NCI-H510A (cell line): ENCODE measurements at regions not wholly inside any gene's neighbourhood (a gene's known extent, or its start where the extent isn't known, plus 50 kb on each side); places are given as distances from the start of the nearest gene placed in this dataset.
"Not testable (repeated sequence)": the region's sequence is repeated elsewhere in the genome, so short reads cannot be mapped to it uniquely, and the experiment has no call there.

Source experiments
- DNase-seq: peaks from one replicate; lab custom pipeline; 2025; lab: John Stamatoyannopoulos, UW

- no peak for DNase-seq
Measured at GRCh38 chr13:75178436-75178835, 303.5 kb downstream of the TBC1D4 start.

- no peak for DNase-seq
Measured at GRCh38 chr13:75175575-75175974, 306.4 kb downstream of the TBC1D4 start.

GRCh38 chr13:75175097-75175496 is 306.9 kb downstream of the TBC1D4 start:
- DNase-seq, result not testable (repeated sequence)

- DNase-seq, result no peak
Measured at GRCh38 chr13:75174481-75174880, 307.5 kb downstream of the TBC1D4 start.

- DNase-seq, result no peak
Measured at GRCh38 chr13:75173457-75174356, 308.3 kb downstream of the TBC1D4 start.

- no peak for DNase-seq
Measured at GRCh38 chr13:75170311-75170710, 311.7 kb downstream of the TBC1D4 start.

- no peak for DNase-seq
Measured at GRCh38 chr13:75165543-75166230, 316.3 kb downstream of the TBC1D4 start.

GRCh38 chr13:75161804-75162203 is 320.2 kb downstream of the TBC1D4 start:
- no peak for DNase-seq

GRCh38 chr13:75160984-75161383 is 321.0 kb downstream of the TBC1D4 start:
- DNase-seq, result no peak

- DNase-seq, result no peak
Measured at GRCh38 chr13:75154331-75154730, 327.6 kb downstream of the TBC1D4 start.

GRCh38 chr13:75153834-75154233 is 328.1 kb downstream of the TBC1D4 start:
- DNase-seq, result no peak

- no peak for DNase-seq
Measured at GRCh38 chr13:75153386-75153785, 328.6 kb downstream of the TBC1D4 start.

GRCh38 chr13:75151081-75151643 is 330.8 kb downstream of the TBC1D4 start:
- no peak for DNase-seq

- no peak for DNase-seq
Measured at GRCh38 chr13:75149776-75150175, 332.2 kb downstream of the TBC1D4 start.

GRCh38 chr13:75147946-75148345 is 334.0 kb downstream of the TBC1D4 start:
- DNase-seq, result no peak

- DNase-seq, result no peak
Measured at GRCh38 chr13:75146436-75146835, 335.5 kb downstream of the TBC1D4 start.

- DNase-seq, result no peak
Measured at GRCh38 chr13:75145927-75146326, 336.0 kb downstream of the TBC1D4 start.

- no peak for DNase-seq
Measured at GRCh38 chr13:75139291-75139690, 342.7 kb downstream of the TBC1D4 start.

GRCh38 chr13:75137911-75138571 is 343.9 kb downstream of the TBC1D4 start:
- DNase-seq, result no peak

- no peak for DNase-seq
Measured at GRCh38 chr13:75136151-75136550, 345.8 kb downstream of the TBC1D4 start.

GRCh38 chr13:75135325-75135825 is 346.6 kb downstream of the TBC1D4 start:
- DNase-seq, result no peak
